WI38 (cell line): ENCODE measurements at regions not wholly inside any gene's neighbourhood (a gene's known extent, or its start where the extent isn't known, plus 50 kb on each side); places are given as distances from the start of the nearest gene placed in this dataset.

Experiments used
- H3K4me3 ChIP-seq: 2 replicates; pipeline ENCODE4 v1.5.1; 2011; ENCODE audit warnings: low read depth, mild to moderate bottlenecking, control low read depth, low read length
- CTCF ChIP-seq: IDR thresholded peaks from 2 replicates; pipeline ENCODE4 v1.5.1; 2012; ENCODE audit warnings: low read depth, mild to moderate bottlenecking, control low read depth, low read length

DNA sequence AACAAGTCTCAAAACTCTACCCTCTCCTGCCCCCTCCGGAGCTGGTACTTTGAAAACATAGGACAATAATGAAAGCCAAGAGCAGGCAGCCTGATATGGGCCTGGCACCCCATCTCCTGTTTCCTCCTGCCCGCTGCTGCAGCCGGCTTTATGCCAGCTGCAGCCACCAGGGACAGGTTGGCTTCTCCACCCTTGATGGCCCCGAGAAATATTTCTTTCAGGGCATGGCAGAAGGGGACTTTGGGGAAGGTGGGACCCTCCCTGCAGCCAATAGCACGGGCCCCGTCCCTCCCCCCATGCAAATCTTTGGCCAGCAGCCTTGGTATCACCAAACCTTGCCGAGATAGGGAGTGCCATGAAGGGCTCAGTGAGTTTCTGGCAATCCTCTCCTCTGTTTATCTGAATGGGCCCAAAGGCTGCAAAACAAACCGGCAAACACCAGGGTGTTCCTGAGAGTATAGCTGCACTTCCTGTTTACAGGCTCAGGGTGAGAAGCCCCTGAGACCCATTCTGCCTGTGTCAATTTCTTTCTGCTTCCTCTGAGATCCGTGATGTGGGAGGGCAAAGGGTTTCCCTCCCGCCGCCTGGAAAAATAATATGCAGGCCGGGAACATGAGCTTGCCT is 73.4 kb upstream of the BOD1 start:
- no peak for TF ChIP-seq CTCF
- H3K4me3 ChIP-seq = no peak overlapping the region

DNA sequence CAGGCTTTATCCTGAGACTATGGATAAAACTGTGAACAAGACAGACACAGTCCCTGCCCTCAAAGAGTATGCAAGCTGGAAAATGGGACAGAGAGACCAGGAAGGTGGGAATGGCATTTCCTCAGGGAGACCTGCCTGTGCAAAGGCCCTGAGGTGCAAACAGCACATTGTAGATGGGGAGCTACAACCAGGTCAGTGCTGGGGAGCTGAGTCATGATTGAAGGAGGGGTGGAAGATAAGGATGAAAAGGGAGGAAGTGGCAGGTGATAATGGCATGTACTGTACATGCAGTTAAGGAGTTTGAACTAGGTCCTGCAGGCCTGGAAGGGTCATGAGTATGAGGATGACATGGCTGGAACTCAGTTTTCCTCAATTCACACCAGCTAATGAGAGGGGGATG is 75.5 kb upstream of the BOD1 start:
- H3K4me3 ChIP-seq = no peak overlapping the region
- TF ChIP-seq CTCF = no peak

DNA sequence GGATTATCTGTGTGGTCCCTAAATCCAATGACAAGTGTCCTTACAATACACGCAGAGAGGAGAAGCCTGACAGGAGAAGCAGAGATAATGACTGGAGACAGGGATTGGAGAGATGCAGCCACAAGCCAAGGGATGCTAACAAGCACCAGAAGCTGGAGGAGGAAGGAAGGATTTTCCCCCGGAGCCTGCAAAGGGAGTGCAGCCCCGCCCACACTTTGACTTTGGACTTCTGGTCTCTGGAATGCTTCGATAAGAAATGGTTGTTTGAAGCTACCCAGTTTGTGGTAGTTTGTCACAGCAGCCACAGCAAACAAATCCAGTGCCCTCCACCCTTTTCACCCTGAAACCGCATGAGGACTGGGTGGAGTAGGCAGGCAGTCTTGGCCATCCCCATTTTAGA is 77.2 kb upstream of the BOD1 start:
- TF ChIP-seq CTCF = no peak
- no peak overlapping the region for H3K4me3 ChIP-seq

DNA sequence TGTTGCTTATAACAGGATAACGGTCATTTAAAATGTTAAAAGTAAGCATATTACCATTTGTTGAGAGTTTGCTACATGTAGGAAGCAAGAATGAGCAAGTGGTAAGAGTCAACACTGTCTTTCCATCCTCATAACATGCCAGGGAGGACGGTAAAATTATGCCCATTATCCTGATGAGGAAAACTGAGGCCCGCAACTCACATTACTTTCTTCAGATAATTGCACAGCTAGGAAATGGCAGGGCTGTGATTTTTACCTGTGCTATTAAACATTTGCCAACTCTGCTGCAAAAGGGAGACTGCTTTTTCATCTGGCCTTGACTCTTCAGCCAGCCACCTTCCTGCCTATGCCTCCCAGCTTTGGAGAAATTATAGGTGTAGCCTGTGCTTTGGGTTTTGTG is 79.8 kb upstream of the BOD1 start:
- H3K4me3 ChIP-seq = no peak overlapping the region
- TF ChIP-seq CTCF = no peak

- H3K4me3 ChIP-seq = no peak overlapping the region
- no peak for TF ChIP-seq CTCF
Observed at GRCh38 chr5:173697931-173698579, 81.6 kb upstream of the BOD1 start.

DNA sequence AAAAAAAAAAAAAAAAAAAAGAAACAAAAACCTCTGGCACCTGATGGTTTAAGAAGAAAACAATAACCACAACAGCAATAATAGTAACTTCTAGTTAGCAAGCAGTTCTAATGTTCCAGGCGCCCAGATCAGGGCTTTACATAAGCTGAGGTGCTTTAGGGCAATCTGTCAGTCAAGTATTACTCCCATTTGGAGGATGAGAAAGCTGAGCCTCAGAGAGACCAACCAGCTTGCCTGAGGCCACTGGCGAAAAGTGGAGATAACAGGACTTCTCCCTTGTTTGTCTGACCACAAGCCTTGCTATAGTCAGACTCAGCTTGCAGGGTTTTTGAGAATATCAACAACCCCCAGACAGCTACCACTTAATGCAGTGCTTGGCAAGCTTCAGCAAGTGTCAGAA is 83.5 kb upstream of the BOD1 start:
- no peak for TF ChIP-seq CTCF
- no peak overlapping the region for H3K4me3 ChIP-seq

- no peak for TF ChIP-seq CTCF
- H3K4me3 ChIP-seq = no peak overlapping the region
Observed at GRCh38 chr5:173703466-173703865, 87.0 kb upstream of the BOD1 start.
